Liver (tissue), 8 donors: ENCODE measurements at regions not wholly inside any gene's neighbourhood (a gene's known extent, or its start where the extent isn't known, plus 50 kb on each side); places are given as distances from the start of the nearest gene placed in this dataset.

Experiments used
- DNase-seq: peaks from one replicate; pipeline ENCODE4 v3.0.0-alpha.2; 2017; ENCODE audit warnings: low spot score
- H3K27ac ChIP-seq, 2 donors: one replicate each; pipeline ENCODE4 v1.7.0; 2013; ENCODE audit warnings: inconsistent platforms in 2 of 2, low read length in 2 of 2, control low read depth in 1 of 2, low read depth in 1 of 2, mild to moderate bottlenecking in 1 of 2
- H3K27me3 ChIP-seq, 4 donors: one replicate each; pipeline versions ENCODE4 v1.6.1 to v1.7.0; 2013; ENCODE audit warnings: low read length in 3 of 4, inconsistent platforms in 1 of 4, mild to moderate bottlenecking in 1 of 4, moderate library complexity in 1 of 4; ENCODE audit not compliant: control insufficient read depth in 4 of 4, insufficient read depth in 4 of 4
- H3K36me3 ChIP-seq, 4 donors: one replicate each; pipeline versions ENCODE4 v1.6.1 to v1.7.0; 2013; ENCODE audit warnings: low read length in 3 of 4, mild to moderate bottlenecking in 3 of 4, low read depth in 1 of 4, moderate library complexity in 1 of 4; ENCODE audit not compliant: control insufficient read depth in 4 of 4, insufficient read depth in 3 of 4
- H3K4me1 ChIP-seq, 4 donors: one replicate each; pipeline versions ENCODE4 v1.6.1 to v1.7.0; 2013; ENCODE audit warnings: low read length in 3 of 4, mild to moderate bottlenecking in 3 of 4, moderate library complexity in 1 of 4; ENCODE audit not compliant: control insufficient read depth in 4 of 4, insufficient read depth in 4 of 4
- H3K4me3 ChIP-seq, 3 donors: one replicate each; pipeline versions ENCODE4 v1.6.1 to v1.7.0; 2013; ENCODE audit warnings: low read length in 3 of 3, control low read depth in 1 of 3, low read depth in 1 of 3, mild to moderate bottlenecking in 1 of 3
- H3K9ac ChIP-seq, 2 donors: one replicate each; pipeline ENCODE4 v1.7.0; 2013; ENCODE audit warnings: low read length in 2 of 2, mild to moderate bottlenecking in 2 of 2, moderate library complexity in 2 of 2, control low read depth in 1 of 2, low read depth in 1 of 2
- H3K9me3 ChIP-seq, 4 donors: one replicate each; pipeline versions ENCODE4 v1.6.1 to v1.7.0; 2013; ENCODE audit warnings: low read length in 3 of 4; ENCODE audit not compliant: control insufficient read depth in 4 of 4
- ATF3 ChIP-seq: IDR thresholded peaks from 2 replicates; pipeline ENCODE4 v1.6.1; 2016; ENCODE audit warnings: antibody characterized with exemption
- CTCF ChIP-seq: fragments of 150-350 bp; IDR thresholded peaks from 2 replicates; pipeline ENCODE4 v1.5.1; 2017; ENCODE audit warnings: improper control_type of control experiment, low read depth, low read length; ENCODE audit not compliant: missing input control
- EGR1 ChIP-seq, 2 donors: IDR thresholded peaks; 2 replicates each; pipeline ENCODE4 v1.6.1; 2016 to 2018; ENCODE audit warnings: antibody characterized with exemption in 2 of 2, low read depth in 2 of 2
- FOXA2 ChIP-seq: IDR thresholded peaks from 2 replicates; pipeline ENCODE4 v1.6.1; 2016; ENCODE audit warnings: antibody characterized with exemption
- GABPA ChIP-seq, 2 donors: IDR thresholded peaks in 1 of 2; conservative IDR thresholded peaks in 1 of 2; 2 replicates each; pipeline ENCODE4 v1.6.1; 2016; ENCODE audit warnings: antibody characterized with exemption in 2 of 2, mild to moderate bottlenecking in 1 of 2, moderate library complexity in 1 of 2
- HNF4A ChIP-seq, 2 donors: conservative IDR thresholded peaks; 2 replicates each; pipeline ENCODE4 v1.6.1; 2016; ENCODE audit warnings: antibody characterized with exemption in 2 of 2, mild to moderate bottlenecking in 2 of 2
- HNF4G ChIP-seq: IDR thresholded peaks from 2 replicates; pipeline ENCODE4 v1.6.1; 2016; ENCODE audit warnings: antibody characterized with exemption
- JUND ChIP-seq, 2 donors: IDR thresholded peaks; 2 replicates each; pipeline ENCODE4 v1.6.1; 2016; ENCODE audit warnings: antibody characterized with exemption in 2 of 2
- MAX ChIP-seq: IDR thresholded peaks from 2 replicates; pipeline ENCODE4 v1.6.1; 2016; ENCODE audit warnings: antibody characterized with exemption
- NR2F2 ChIP-seq: IDR thresholded peaks from 2 replicates; pipeline ENCODE4 v1.6.1; 2016; ENCODE audit warnings: antibody characterized with exemption
- RAD21 ChIP-seq, 2 donors: IDR thresholded peaks; 2 replicates each; pipeline ENCODE4 v1.6.1; 2016; ENCODE audit warnings: antibody characterized with exemption in 2 of 2, mild to moderate bottlenecking in 2 of 2
- REST ChIP-seq: IDR thresholded peaks from 2 replicates; pipeline ENCODE4 v1.6.1; 2016; ENCODE audit warnings: antibody characterized with exemption, mild to moderate bottlenecking
- RXRA ChIP-seq, 2 donors: IDR thresholded peaks; 2 replicates each; pipeline ENCODE4 v1.6.1; 2017 to 2018; ENCODE audit warnings: antibody characterized with exemption in 2 of 2, mild to moderate bottlenecking in 1 of 2
- SP1 ChIP-seq: IDR thresholded peaks from 2 replicates; pipeline ENCODE4 v1.6.1; 2018; ENCODE audit warnings: antibody characterized with exemption, mild to moderate bottlenecking
- TAF1 ChIP-seq: conservative IDR thresholded peaks from 2 replicates; pipeline ENCODE4 v1.6.1; 2016; ENCODE audit warnings: antibody characterized with exemption, mild to moderate bottlenecking
- YY1 ChIP-seq: IDR thresholded peaks from 2 replicates; pipeline ENCODE4 v1.6.1; 2016; ENCODE audit warnings: antibody characterized with exemption, mild to moderate bottlenecking
- ZBTB33 ChIP-seq: IDR thresholded peaks from 2 replicates; pipeline ENCODE4 v1.6.1; 2016; ENCODE audit warnings: antibody characterized with exemption
- WGBS: extraction: QIAGEN DNeasy Blood & Tissue Kit; methylation state at CpG from one replicate; pipeline ENCODE4 v1.1.7; 2013; 5-methylcytosine and 5-hydroxymethylcytosine counted together
- donor health status: healthy.
- donor health status: healthy.
- donor health status: healthy.
- donor health status: healthy.
- donor health status: healthy.

GRCh38 chr10:88047579-88047978, 184.2 kb downstream of the PTEN start:
- H3K4me3 ChIP-seq = no peak overlapping the region
- no peak overlapping the region for H3K27ac ChIP-seq

GRCh38 chr10:88048312-88048711, 184.9 kb downstream of the PTEN start:
- Histone ChIP-seq H3K27me3 (no peaks in the 10 kb centered on the region), H3K27ac (no peak overlapping the region), H3K4me3 (no peak overlapping the region), H3K9ac (no peak overlapping the region), H3K36me3 (no peaks in the 10 kb centered on the region), H3K4me1 (no peaks in the 10 kb centered on the region), H3K9me3 (no peaks in the 10 kb centered on the region)
- TF ChIP-seq ZBTB33 (no peak), GABPA (IDR thresholded peaks at IDR 0.05 in 1 of 2, conservative IDR thresholded peaks at IDR 0.05 in 1 of 2) (no peak), MAX (no peak), HNF4G (no peak)
- DNase-seq = no peak
- WGBS = 96% methylated on average over 1 of the region's 1 CpG

More at GRCh38 chr10:88047579-88047978, 184.2 kb downstream of the PTEN start:
- no peaks in the 10 kb centered on the region for H3K9me3 ChIP-seq
- no peak for TF ChIP-seq HNF4G
- TF ChIP-seq FOXA2 = no peak
- no peaks in the 10 kb centered on the region for H3K4me1 ChIP-seq
- no peak overlapping the region for H3K9ac ChIP-seq
- H3K27me3 ChIP-seq = no peaks in the 10 kb centered on the region
- no peaks in the 10 kb centered on the region for H3K36me3 ChIP-seq
- DNase-seq = no peak

GRCh38 chr10:88049204-88049603, 185.8 kb downstream of the PTEN start:
- WGBS = 92% methylated on average over 3 of the region's 3 CpGs
- no peaks in the 10 kb centered on the region for H3K27me3 ChIP-seq
- no peaks in the 10 kb centered on the region for H3K4me1 ChIP-seq
- H3K9ac ChIP-seq = no peak overlapping the region
- H3K4me3 ChIP-seq = no peak overlapping the region
- TF ChIP-seq JUND (IDR thresholded peaks at IDR 0.05) (no peak), YY1 (no peak), HNF4A (conservative IDR thresholded peaks at IDR 0.05) (no peak)
- H3K9me3 ChIP-seq = no peaks in the 10 kb centered on the region
- H3K27ac ChIP-seq = no peak overlapping the region
- H3K36me3 ChIP-seq = no peaks in the 10 kb centered on the region
- no peak for DNase-seq

GRCh38 chr10:88057720-88058119, 194.3 kb downstream of the PTEN start:
- Histone ChIP-seq H3K4me1 (peaks cover 0 to 6% (median 3%) of the 10 kb centered on the region in 4 donors), H3K36me3 (no peaks in the 10 kb centered on the region), H3K9me3 (no peaks in the 10 kb centered on the region), H3K9ac (no peak overlapping the region), H3K27ac (no peak overlapping the region), H3K4me3 (no peak overlapping the region), H3K27me3 (no peaks in the 10 kb centered on the region)
- TF ChIP-seq REST (no peak), NR2F2 (no peak), EGR1 (IDR thresholded peaks at IDR 0.05; ENCODE audit: low read depth in 2 of 2) (no peak), FOXA2 (no peak), SP1 (no peak), CTCF (no peak), TAF1 (no peak), MAX (no peak), YY1 (no peak), HNF4A (conservative IDR thresholded peaks at IDR 0.05) (no peak), RAD21 (IDR thresholded peaks at IDR 0.05) (no peak), ATF3 (no peak), GABPA (IDR thresholded peaks at IDR 0.05 in 1 of 2, conservative IDR thresholded peaks at IDR 0.05 in 1 of 2) (no peak), RXRA (IDR thresholded peaks at IDR 0.05) (no peak)
- DNase-seq = no peak
- 89% methylated on average over 1 of the region's 1 CpG for WGBS
